Activated CD4-positive, alpha-beta T cell treated with anti-CD3 and anti-CD28 coated beads for 1 hour (primary cell): ENCODE measurements at regions not wholly inside any gene's neighbourhood (a gene's known extent, or its start where the extent isn't known, plus 50 kb on each side); places are given as distances from the start of the nearest gene placed in this dataset.
"Not testable (repeated sequence)": the region's sequence is repeated elsewhere in the genome, so short reads cannot be mapped to it uniquely, and the experiment has no call there.

Experiments
- DNase-seq: peaks from one replicate; pipeline ENCODE4 v3.0.0-alpha.2; 2020

- no peak for DNase-seq
These were observed 586.5 kb upstream of the NRG3 start for GRCh38 chr10:81288544-81288943.

DNA sequence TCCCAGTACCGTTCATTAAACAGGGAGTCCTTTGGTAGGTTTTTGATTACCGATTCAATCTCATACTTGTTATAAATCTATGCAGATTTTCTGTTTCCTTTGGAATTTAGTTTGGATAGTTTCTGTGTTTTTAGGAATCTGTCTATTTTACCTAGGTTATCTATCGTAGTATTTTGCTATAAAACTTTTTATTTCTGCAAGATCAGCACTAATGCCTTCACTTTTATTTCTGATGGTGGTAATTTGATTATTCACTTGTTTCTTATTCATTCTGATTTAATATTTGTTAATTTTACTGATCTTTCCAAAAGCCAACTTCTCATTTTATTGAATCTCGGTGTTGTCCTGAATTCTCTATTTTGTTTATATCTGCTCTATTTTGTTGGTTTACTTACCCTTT is 577.7 kb upstream of the NRG3 start:
- DNase-seq: no peak

- no peak for DNase-seq
These were observed 571.3 kb upstream of the NRG3 start for GRCh38 chr10:81303656-81304055.

GRCh38 chr10:81306971-81307782 is 567.8 kb upstream of the NRG3 start:
- no peak for DNase-seq

DNA sequence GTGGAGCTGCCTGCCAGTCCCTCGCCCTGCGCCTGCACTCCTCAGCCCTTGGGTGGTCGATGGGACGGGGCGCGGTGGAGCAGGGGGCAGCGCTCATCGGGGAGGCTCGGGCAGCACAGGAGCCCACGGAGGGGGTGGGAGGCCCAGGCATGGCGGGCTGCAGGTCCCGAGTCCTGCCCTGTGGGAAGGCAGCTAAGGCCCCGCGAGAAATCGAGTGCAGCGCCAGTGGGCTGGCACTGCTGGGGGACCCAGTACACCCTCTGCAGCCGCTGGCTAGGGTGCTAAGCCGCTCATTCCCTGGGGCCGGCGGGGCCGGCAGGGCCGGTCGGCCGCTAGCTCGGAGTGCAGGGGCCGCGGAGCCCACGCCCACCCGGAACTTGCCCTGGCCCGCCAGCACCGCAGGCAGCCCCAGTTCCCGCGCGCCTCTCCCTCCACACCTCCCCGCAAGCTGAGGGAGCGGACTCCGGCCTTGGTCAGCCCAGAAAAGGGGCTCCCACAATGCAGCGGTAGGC is 565.9 kb upstream of the NRG3 start:
- no peak for DNase-seq

DNA sequence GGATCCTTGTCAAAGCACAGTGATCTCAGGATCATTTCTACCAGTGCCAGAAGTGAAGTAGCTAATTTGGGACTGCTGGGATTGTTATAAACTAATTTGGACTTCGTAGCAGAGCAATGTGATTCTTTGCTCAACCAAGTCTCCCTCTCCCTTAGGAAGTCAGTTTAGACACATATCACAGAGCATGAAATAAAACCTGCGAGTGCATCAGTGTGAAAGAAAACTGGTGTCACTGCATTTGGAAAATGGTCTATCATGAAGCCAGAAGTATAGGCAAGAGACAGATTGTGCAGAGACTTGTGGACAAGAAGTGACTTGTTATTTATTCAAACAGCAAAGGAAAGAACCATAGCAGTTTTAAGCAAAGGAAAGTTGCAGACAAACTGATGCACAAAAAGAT is 560.5 kb upstream of the NRG3 start:
- no peak for DNase-seq

- no peak for DNase-seq
These were observed 560.0 kb upstream of the NRG3 start for GRCh38 chr10:81315026-81315425.

- no peak for DNase-seq
These were observed 527.0 kb upstream of the NRG3 start for GRCh38 chr10:81348003-81348402.

- no peak for DNase-seq
These were observed 507.9 kb upstream of the NRG3 start for GRCh38 chr10:81367132-81367531.

DNA sequence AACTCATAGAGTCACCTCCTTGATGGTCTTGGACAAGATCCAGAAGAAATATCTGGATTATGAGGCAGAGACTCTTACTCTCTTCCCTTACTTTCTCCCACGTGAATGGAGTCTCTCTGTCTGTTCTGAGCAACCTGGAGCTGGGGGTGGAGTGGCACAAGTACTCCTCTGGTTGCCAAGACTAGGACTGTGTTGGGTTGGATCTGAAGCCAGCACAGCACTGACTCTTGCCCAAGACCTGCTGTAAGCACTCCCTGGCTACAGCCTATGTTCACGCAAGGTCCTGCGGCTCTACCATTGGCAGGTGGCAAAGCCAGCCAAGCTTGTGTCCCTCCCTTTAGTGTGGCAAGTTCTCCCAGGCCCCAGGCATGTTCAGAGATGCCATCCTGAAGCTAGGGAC is 488.2 kb upstream of the NRG3 start:
- no peak for DNase-seq

DNA sequence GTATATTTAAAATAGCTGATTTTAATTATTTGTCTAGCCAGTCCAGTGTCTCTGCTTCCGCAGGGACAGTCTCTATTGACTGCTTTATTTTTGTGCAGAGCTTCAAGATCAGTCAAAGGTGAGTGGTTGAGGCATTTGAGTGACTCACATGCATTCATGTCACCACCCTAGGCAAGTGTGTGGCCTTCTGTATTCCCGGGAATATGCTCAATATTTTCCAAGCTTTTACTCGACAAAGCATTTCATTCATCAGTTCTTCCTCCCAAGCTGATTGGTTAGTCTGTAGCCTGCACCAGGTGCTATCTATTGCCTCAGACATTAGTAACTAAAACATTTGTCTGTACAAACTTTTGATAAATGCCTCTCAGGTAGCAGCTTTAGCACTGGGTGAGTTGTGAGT is 471.5 kb upstream of the NRG3 start:
- DNase-seq: no peak

DNA sequence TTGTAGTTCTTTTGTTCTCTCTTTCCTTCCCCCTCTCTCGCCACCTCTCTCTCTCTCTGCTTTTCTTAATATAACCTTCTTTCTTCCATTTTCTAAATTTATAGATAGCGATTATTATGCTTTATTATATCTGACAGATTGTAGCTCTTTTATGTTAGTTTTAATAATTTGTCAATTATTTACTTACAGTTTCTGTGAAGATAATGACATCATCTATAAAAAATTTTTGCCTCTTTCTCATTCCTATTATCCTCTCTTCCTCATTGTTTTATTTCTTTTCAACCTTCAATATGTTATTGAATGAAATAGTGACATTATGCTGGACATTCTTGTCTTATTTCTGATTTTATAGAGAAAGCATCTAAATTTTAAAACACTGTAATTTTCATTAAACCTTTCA is 469.6 kb upstream of the NRG3 start:
- no peak for DNase-seq

GRCh38 chr10:81414038-81414437 is 461.0 kb upstream of the NRG3 start:
- no peak for DNase-seq

GRCh38 chr10:81426722-81427121 is 448.3 kb upstream of the NRG3 start:
- no peak for DNase-seq

DNA sequence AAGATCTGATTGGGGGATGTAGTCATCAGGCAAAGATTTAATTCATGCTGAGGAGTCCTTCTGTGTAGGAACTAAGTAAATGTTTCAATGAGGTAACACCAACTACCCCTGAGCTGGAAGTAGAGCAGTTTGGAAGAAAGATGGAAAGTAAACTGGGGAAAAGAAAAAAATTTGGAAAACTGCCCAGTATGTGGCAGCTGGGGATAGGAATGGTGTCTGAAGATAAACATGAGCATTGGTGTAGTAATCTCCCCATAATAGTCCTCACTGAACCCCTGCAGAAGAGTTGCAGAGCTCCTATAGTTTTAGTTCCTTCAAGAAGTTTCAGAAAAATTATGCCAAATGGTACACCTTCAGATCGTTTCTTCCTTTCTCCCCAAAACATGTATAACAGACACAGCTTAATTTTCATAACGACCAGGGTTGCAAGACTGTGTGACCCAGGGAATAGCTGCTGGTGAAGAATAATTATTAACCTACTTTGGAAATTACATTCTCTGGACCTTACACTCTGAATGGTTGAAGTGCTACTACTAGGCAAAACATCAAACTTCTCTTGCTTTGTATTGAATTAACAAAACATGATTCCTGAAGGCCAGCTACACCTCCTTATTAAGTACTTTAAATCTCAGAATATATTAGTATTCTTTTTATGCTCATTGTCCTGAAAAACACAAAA is 446.4 kb upstream of the NRG3 start:
- no peak for DNase-seq

- no peak for DNase-seq
These were observed 435.5 kb upstream of the NRG3 start for GRCh38 chr10:81439445-81439844.

DNA sequence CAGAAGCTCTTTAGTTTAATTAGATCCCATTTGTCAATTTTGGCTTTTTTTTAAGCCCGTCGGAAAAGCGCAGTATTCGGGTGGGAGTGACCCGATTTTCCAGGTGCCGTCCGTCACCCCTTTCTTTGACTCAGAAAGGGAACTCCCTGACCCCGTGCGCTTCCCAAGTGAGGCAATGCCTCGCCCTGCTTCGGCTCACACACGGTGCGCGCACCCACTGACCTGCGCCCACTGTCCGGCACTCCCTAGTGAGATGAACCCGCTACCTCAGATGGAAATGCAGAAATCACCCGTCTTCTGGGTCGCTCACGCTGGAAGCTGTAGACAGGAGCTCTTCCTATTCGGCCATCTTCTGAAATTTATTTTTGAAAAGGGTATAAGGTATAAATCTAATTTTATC is 433.4 kb upstream of the NRG3 start:
- not testable (repeated sequence) for DNase-seq

DNA sequence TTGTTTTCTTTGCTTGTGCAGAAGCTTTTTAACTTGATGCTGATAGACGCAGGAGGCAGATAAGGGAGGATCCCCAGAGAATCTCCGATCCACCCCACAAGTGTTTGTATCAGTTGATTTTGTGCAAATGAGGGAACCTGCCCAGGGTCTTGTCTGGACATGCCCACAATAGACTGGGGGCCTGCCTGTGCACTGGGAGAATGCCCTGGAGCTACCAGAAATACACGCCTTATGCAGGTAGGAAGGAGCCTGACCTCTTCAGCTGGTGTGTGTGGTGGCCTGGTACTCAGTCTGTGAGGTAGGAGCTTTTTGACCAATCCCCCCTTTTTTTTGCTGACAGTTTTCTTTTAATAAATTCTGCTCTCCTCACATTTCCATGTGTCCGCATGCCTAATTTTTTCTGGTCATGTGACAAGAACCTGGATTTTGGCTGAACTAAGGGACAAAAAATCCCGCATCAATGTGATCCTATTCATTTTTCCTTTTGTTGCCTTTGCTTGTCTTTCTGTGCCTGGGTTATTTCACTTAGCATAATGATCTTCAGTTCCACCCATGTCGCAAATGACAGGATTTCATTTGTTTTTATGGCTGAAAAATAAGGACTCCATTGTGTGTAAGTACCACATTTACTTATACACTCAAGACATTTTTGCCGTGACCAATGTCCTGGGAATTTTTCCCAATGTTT is 430.6 kb upstream of the NRG3 start:
- DNase-seq: no peak

DNA sequence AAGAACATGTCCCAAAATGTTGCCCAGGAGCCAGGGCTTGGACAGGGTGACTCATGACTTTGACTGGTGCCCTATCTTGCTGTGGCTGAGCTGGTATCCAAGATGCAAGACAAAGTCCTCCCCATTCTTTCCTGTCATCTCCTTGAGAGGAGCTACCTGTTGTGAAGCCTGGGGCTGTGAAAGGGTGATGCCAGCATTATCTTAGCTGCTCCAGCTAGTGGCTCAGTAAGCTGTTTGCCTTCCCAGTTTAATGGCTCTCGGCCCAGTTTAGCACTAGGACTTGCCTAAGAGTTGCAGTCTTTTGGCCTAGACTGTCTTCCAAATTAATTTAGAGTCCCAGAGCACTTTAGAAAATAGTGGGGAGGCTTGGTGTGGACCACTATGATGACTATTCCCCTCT is 424.3 kb upstream of the NRG3 start:
- DNase-seq: no peak

GRCh38 chr10:81472927-81473470 is 402.0 kb upstream of the NRG3 start:
- DNase-seq: no peak

- no peak for DNase-seq
These were observed 401.2 kb upstream of the NRG3 start for GRCh38 chr10:81473755-81474154.

GRCh38 chr10:81479316-81479715 is 395.7 kb upstream of the NRG3 start:
- DNase-seq: no peak

GRCh38 chr10:81496626-81497025 is 378.4 kb upstream of the NRG3 start:
- no peak for DNase-seq
